Spleen (tissue), 7 donors: ENCODE measurements at regions not wholly inside any gene's neighbourhood (a gene's known extent, or its start where the extent isn't known, plus 50 kb on each side); places are given as distances from the start of the nearest gene placed in this dataset.

Experiments
- POLR2A ChIP-seq, 3 donors: fragments of 450-650 bp; IDR thresholded peaks; one replicate each; pipeline ENCODE4 v1.5.1; 2017; ENCODE audit warnings: antibody characterized with exemption in 3 of 3, mild to moderate bottlenecking in 1 of 3
- POLR2AphosphoS5 ChIP-seq, 3 donors: sonication (generic); formaldehyde crosslinking; IDR thresholded peaks; one replicate each; pipeline ENCODE4 v1.5.1; 2017; ENCODE audit warnings: antibody characterized with exemption in 3 of 3
- TF ChIP-seq, protein P1 (sequence below), 11 experiments: fragments of 200-600 bp in 7 of 11; fragments of 450-650 bp in 4 of 11; sonication (generic) in 4 of 11; IDR thresholded peaks in 8 of 11; conservative IDR thresholded peaks in 3 of 11; 1 replicate in 7 of 11; 2 replicates in 4 of 11; pipeline versions ENCODE4 v1.4.0 to v1.8.0; 2016 to 2021; ENCODE audit warnings: antibody characterized with exemption in 11 of 11, inconsistent platforms in 4 of 11, mild to moderate bottlenecking in 1 of 11
- donor health status: DM: no; HTN: no; CAD: no; lungs with moderate emphysema.
- donor health status: DM: no; HTN: no; CAD: no.
- donor health status: DM: no; HTN: no; CAD: no.

DNA sequence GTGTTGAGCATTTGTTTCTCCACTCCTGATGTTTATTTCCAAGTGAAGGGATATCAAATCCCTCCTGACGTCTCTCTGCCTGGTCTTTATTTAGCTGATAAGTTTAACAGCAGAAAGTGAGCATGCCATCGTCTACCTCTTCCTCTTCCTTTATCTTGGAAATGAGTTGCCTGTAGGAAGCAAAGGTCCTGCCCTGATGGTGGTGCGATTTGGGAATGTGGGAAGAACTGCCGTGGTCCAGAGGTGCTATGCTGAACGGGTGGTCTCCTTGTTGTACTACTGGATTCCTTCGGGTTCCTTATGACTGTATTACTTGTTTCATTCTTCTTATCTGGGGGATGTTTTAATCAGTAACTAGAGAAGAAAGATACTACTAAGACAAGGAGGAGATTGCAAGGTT lies 217.5 kb downstream of the PMAIP1 start:
- TF ChIP-seq, protein P1, sequence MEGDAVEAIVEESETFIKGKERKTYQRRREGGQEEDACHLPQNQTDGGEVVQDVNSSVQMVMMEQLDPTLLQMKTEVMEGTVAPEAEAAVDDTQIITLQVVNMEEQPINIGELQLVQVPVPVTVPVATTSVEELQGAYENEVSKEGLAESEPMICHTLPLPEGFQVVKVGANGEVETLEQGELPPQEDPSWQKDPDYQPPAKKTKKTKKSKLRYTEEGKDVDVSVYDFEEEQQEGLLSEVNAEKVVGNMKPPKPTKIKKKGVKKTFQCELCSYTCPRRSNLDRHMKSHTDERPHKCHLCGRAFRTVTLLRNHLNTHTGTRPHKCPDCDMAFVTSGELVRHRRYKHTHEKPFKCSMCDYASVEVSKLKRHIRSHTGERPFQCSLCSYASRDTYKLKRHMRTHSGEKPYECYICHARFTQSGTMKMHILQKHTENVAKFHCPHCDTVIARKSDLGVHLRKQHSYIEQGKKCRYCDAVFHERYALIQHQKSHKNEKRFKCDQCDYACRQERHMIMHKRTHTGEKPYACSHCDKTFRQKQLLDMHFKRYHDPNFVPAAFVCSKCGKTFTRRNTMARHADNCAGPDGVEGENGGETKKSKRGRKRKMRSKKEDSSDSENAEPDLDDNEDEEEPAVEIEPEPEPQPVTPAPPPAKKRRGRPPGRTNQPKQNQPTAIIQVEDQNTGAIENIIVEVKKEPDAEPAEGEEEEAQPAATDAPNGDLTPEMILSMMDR (IDR thresholded peaks at IDR 0.05 in 8 of 11, conservative IDR thresholded peaks at IDR 0.05 in 3 of 11), result no peak
- no peak for TF ChIP-seq POLR2AphosphoS5 (IDR thresholded peaks at IDR 0.05)
- TF ChIP-seq POLR2A (IDR thresholded peaks at IDR 0.05), result no peak
